Upper lobe of right lung (tissue), 1 donor: ENCODE measurements at regions not wholly inside any gene's neighbourhood (a gene's known extent, or its start where the extent isn't known, plus 50 kb on each side); places are given as distances from the start of the nearest gene placed in this dataset.

Experiments
- ATAC-seq: fragments of 200-7000 bp; cut with Tn5 transposase; one replicate; pipeline ENCODE4 v1.9.1; 2020; ENCODE audit warnings: mild to moderate bottlenecking, moderate library complexity
- DNase-seq: peaks from one replicate; pipeline ENCODE4 v3.0.0-alpha.2; 2020
- H3K27ac ChIP-seq: fragments of 200-600 bp; one replicate; pipeline ENCODE4 v1.8.0; 2022
- H3K27me3 ChIP-seq: fragments of 200-600 bp; one replicate; pipeline ENCODE4 v1.8.0; 2022; ENCODE audit warnings: mild to moderate bottlenecking
- H3K36me3 ChIP-seq: fragments of 200-600 bp; one replicate; pipeline ENCODE4 v1.8.0; 2022
- H3K4me1 ChIP-seq: fragments of 200-600 bp; one replicate; pipeline ENCODE4 v1.8.0; 2022
- H3K4me3 ChIP-seq: fragments of 200-600 bp; one replicate; pipeline ENCODE4 v1.8.0; 2022; ENCODE audit warnings: mild to moderate bottlenecking
- H3K9me3 ChIP-seq: fragments of 200-600 bp; one replicate; pipeline ENCODE4 v1.8.0; 2022
- CTCF ChIP-seq: fragments of 200-600 bp; IDR thresholded peaks from one replicate; pipeline ENCODE4 v1.8.0; 2022; ENCODE audit warnings: antibody characterized with exemption
- intact Hi-C: fragments of 100-400 bp; cut with DNase I; formaldehyde crosslinking; loops from one replicate; pipeline ENCODE4 v1.11.0; 2022
- donor health status: DM: no; HTN: yes; CAD: no; lungs with severe emphysema.

GRCh38 chr10:93245779-93246178, 172.1 kb downstream of the CYP26A1 start:
- Histone ChIP-seq H3K4me1 (no peaks in the 10 kb centered on the region), H3K9me3 (no peaks in the 10 kb centered on the region), H3K36me3 (no peaks in the 10 kb centered on the region), H3K4me3 (no peak overlapping the region), H3K27ac (no peak overlapping the region), H3K27me3 (no peaks in the 10 kb centered on the region)
- no peak for TF ChIP-seq CTCF
- intact Hi-C loops, result no loop called here
- no peak for DNase-seq
- no peak for ATAC-seq

GRCh38 chr10:93248583-93249227, 175.0 kb downstream of the CYP26A1 start:
- no peak for DNase-seq
- intact Hi-C loops, result no loop called here
- no peak overlapping the region for H3K4me3 ChIP-seq
- no peaks in the 10 kb centered on the region for H3K9me3 ChIP-seq
- no peaks in the 10 kb centered on the region for H3K27me3 ChIP-seq
- TF ChIP-seq CTCF, result no peak
- H3K36me3 ChIP-seq, result no peaks in the 10 kb centered on the region
- no peak overlapping the region for H3K27ac ChIP-seq
- H3K4me1 ChIP-seq, result no peaks in the 10 kb centered on the region
- ATAC-seq, result no peak

- TF ChIP-seq CTCF, result no peak
- Histone ChIP-seq H3K4me1 (no peaks in the 10 kb centered on the region), H3K4me3 (no peak overlapping the region), H3K9me3 (no peaks in the 10 kb centered on the region), H3K27ac (no peak overlapping the region), H3K36me3 (no peaks in the 10 kb centered on the region), H3K27me3 (no peaks in the 10 kb centered on the region)
- DNase-seq, result no peak
- ATAC-seq, result no peak
- intact Hi-C loops, result no loop called here
These were observed 176.3 kb downstream of the CYP26A1 start for GRCh38 chr10:93250010-93250409.

GRCh38 chr10:93254180-93254853, 180.6 kb downstream of the CYP26A1 start:
- H3K27ac ChIP-seq, result no peak overlapping the region
- ATAC-seq, result no peak
- H3K27me3 ChIP-seq, result no peaks in the 10 kb centered on the region
- H3K4me3 ChIP-seq, result no peak overlapping the region
- H3K36me3 ChIP-seq, result no peaks in the 10 kb centered on the region
- no peak for TF ChIP-seq CTCF
- H3K9me3 ChIP-seq, result no peaks in the 10 kb centered on the region
- no peak for DNase-seq
- intact Hi-C loops, result no loop called here
- no peaks in the 10 kb centered on the region for H3K4me1 ChIP-seq

- Histone ChIP-seq H3K36me3 (no peaks in the 10 kb centered on the region), H3K27ac (no peak overlapping the region), H3K9me3 (no peaks in the 10 kb centered on the region), H3K4me1 (no peaks in the 10 kb centered on the region), H3K4me3 (no peak overlapping the region), H3K27me3 (no peaks in the 10 kb centered on the region)
- intact Hi-C loops, result no loop called here
- DNase-seq (no peak), ATAC-seq (no peak)
- TF ChIP-seq CTCF, result no peak
These were observed 181.9 kb downstream of the CYP26A1 start for GRCh38 chr10:93255546-93255945.
